ENCODE measurements at regions not wholly inside any gene's neighbourhood (a gene's known extent, or its start where the extent isn't known, plus 50 kb on each side); places are given as distances from the start of the nearest gene placed in this dataset.

DNA sequence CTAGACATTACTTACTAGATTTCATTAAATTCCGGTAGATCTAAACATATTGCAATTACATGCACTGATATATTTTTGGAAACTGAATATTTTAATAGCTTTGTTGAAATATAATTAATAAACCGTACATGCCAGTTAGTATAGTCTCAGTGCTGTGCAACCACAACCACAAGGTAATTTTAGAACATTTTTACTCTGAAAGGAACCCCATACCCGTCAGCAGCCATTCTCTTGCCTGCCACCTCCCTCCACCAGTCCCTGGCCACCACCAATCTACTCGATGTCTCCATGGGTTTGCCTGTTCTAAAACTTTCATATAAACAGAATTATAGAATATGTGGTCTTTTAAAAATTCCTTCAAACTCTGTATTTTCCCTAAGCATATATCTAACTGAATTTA, 293.9 kb downstream of the THBS2 start:
- no peaks in the 10 kb centered on the region for H3K27me3 ChIP-seq (ENCODE audit: control insufficient read depth, insufficient read depth)
- no peak overlapping the region for H3K27ac ChIP-seq (ENCODE audit: low read length)
- no peak overlapping the region for H3K4me3 ChIP-seq (ENCODE audit: low read length)
- no peaks in the 10 kb centered on the region for H3K4me1 ChIP-seq (ENCODE audit: control insufficient read depth, insufficient read depth, low read length)
- no peaks in the 10 kb centered on the region for H3K9me3 ChIP-seq (ENCODE audit: control insufficient read depth, low read length)
- 83% methylated on average over 4 of the region's 4 CpGs for WGBS
- DNase-seq: no peak
- ATAC-seq: no peak
- intact Hi-C loops (cut with DNase I): loop anchor here in 2 of 4 donors (10.0 kb wide), 1 partner anchor 565 kb away; no protein-coding TSS in a partner anchor

- no peaks in the 10 kb centered on the region for H3K27me3 ChIP-seq (ENCODE audit: control insufficient read depth, insufficient read depth)
- no peak overlapping the region for H3K27ac ChIP-seq (ENCODE audit: low read length)
- DNase-seq (peak; percentile 77 to 83 (median 79)), ATAC-seq (peak; percentile 87 to 91)
- WGBS: 58% methylated on average over 6 of the region's 6 CpGs
- H3K4me1 ChIP-seq (ENCODE audit: control insufficient read depth, insufficient read depth, low read length): no peaks in the 10 kb centered on the region
- intact Hi-C loops (cut with DNase I): loop anchor here in 1 of 4 donors (10.0 kb wide), 1 partner anchor 568 kb away; no protein-coding TSS in a partner anchor
- H3K4me3 ChIP-seq (ENCODE audit: low read length): no peak overlapping the region
- no peaks in the 10 kb centered on the region for H3K9me3 ChIP-seq (ENCODE audit: control insufficient read depth, low read length)
Measured at GRCh38 chr6:168956884-168957730, 296.5 kb downstream of the THBS2 start.

DNA sequence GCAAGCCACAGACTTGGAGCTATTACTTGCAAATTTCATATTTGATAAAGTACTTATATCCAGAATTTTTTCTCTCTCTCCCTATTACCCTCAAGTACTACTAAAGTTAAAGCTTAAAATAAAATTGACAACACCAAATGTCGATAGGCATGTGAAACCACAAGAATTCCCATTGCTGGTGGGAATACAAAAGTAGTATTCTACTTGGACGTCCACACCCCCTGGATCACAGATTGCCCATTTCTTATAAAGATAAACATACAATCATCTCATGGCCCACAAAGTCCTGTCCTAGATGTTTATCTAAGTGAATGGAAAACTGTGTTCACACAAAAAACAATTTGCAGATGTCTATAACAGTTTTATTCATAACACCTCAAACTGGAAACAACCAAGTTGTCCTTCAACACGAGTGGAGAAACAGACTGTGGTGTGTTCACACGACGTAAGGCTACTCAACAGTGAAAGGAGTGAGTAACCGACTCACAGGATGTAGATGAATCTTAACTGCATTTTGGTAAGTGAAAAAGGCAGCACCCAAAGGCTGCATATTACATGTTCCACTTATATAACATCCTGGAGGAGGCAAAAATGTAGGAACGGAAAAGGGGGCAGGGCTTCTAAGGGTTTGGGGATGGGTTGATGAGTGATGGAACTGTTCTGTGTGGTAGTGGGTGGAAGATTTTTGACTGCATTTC, 297.4 kb downstream of the THBS2 start:
- intact Hi-C loops (cut with DNase I): loop anchor here in 1 of 4 donors (10.0 kb wide), 1 partner anchor 569 kb away; no protein-coding TSS in a partner anchor
- Histone ChIP-seq H3K27ac (ENCODE audit: low read length) (no peak overlapping the region), H3K9me3 (ENCODE audit: control insufficient read depth, low read length) (no peaks in the 10 kb centered on the region), H3K27me3 (ENCODE audit: control insufficient read depth, insufficient read depth) (no peaks in the 10 kb centered on the region), H3K4me1 (ENCODE audit: control insufficient read depth, insufficient read depth, low read length) (no peaks in the 10 kb centered on the region), H3K4me3 (ENCODE audit: low read length) (no peak overlapping the region)
- WGBS: 51% methylated on average over 7 of the region's 7 CpGs
- no peak for ATAC-seq
- DNase-seq: no peak

DNA sequence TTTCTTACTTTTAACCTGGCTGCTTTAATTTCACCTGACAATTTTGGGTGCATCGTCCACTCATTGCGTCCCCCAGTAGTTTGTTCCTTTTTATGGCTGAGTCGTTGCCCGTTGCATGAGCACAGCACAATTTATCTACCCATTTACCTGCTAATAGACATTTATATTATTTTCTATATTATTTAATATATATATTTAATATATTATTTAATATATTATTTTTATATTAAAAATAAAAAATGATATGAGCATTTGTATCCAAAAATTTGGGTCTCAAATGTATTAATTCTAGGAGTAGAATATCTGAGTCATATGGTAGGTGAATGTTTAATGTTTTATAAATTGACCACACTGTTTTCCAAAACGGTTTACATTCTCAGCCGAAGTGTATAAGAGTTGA, 300.2 kb downstream of the THBS2 start:
- WGBS: 89% methylated on average over 6 of the region's 6 CpGs

GRCh38 chr6:168951217-168951616, 302.4 kb downstream of the THBS2 start:
- 74% methylated on average over 12 of the region's 12 CpGs for WGBS
- Histone ChIP-seq H3K4me1 (ENCODE audit: control insufficient read depth, insufficient read depth, low read length) (no peaks in the 10 kb centered on the region), H3K27me3 (ENCODE audit: control insufficient read depth, insufficient read depth) (no peaks in the 10 kb centered on the region), H3K9me3 (ENCODE audit: control insufficient read depth, low read length) (no peaks in the 10 kb centered on the region), H3K27ac (ENCODE audit: low read length) (no peak overlapping the region), H3K4me3 (ENCODE audit: low read length) (no peak overlapping the region)
- intact Hi-C loops (cut with DNase I): loop anchor here in 1 of 4 donors (10.0 kb wide), 1 partner anchor 574 kb away; no protein-coding TSS in a partner anchor
- DNase-seq (no peak), ATAC-seq (no peak)

More for the DNA sequence above, 300.2 kb downstream of the THBS2 start:
- DNase-seq (no peak), ATAC-seq (no peak)
- Histone ChIP-seq H3K27ac (ENCODE audit: low read length) (no peak overlapping the region), H3K9me3 (ENCODE audit: control insufficient read depth, low read length) (no peaks in the 10 kb centered on the region), H3K4me1 (ENCODE audit: control insufficient read depth, insufficient read depth, low read length) (no peaks in the 10 kb centered on the region), H3K27me3 (ENCODE audit: control insufficient read depth, insufficient read depth) (no peaks in the 10 kb centered on the region), H3K4me3 (ENCODE audit: low read length) (no peak overlapping the region)
- intact Hi-C loops (cut with DNase I): loop anchor here in 1 of 4 donors (10.0 kb wide), 1 partner anchor 571 kb away; no protein-coding TSS in a partner anchor

DNA sequence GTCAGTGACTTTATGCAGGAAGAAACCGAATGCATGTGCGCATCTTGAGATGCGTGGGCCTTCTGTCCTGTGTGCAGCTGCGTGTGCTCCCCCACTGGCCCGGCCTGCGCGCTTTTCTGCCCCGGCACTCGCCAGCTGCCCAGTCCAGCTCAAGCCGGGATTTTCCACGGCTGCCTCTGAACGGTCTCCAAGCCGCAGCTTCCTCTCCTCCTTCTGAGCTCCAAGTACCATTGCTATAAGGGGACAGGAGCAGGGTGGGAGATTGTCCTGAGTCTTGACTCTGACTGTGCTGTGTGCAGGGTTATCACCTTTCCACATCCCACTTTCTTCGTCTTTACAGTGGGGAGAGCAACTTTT, 302.8 kb downstream of the THBS2 start:
- intact Hi-C loops (cut with DNase I): loop anchor here in 1 of 4 donors (10.0 kb wide), 1 partner anchor 574 kb away; no protein-coding TSS in a partner anchor
- Histone ChIP-seq H3K27me3 (ENCODE audit: control insufficient read depth, insufficient read depth) (no peaks in the 10 kb centered on the region), H3K4me3 (ENCODE audit: low read length) (no peak overlapping the region), H3K4me1 (ENCODE audit: control insufficient read depth, insufficient read depth, low read length) (no peaks in the 10 kb centered on the region), H3K27ac (ENCODE audit: low read length) (no peak overlapping the region), H3K9me3 (ENCODE audit: control insufficient read depth, low read length) (no peaks in the 10 kb centered on the region)
- DNase-seq: peak in 1 of 3 donors; percentile 52
- 70% methylated on average over 14 of the region's 14 CpGs for WGBS
- ATAC-seq: peak; percentile 14 to 24

- no peaks in the 10 kb centered on the region for H3K9me3 ChIP-seq (ENCODE audit: control insufficient read depth, low read length)
- peak; percentile 20 to 45 for ATAC-seq
- DNase-seq: peak in 1 of 3 donors; percentile 47
- 54% methylated on average over 10 of the region's 10 CpGs for whole genome bisulfite sequencing
- no peak overlapping the region for H3K4me3 ChIP-seq (ENCODE audit: low read length)
- no peaks in the 10 kb centered on the region for H3K27me3 ChIP-seq (ENCODE audit: control insufficient read depth, insufficient read depth)
- intact Hi-C loops (cut with DNase I): loop anchor here in 1 of 4 donors (10.0 kb wide), 1 partner anchor 575 kb away; no protein-coding TSS in a partner anchor
- H3K4me1 ChIP-seq (ENCODE audit: control insufficient read depth, insufficient read depth, low read length): no peaks in the 10 kb centered on the region
- H3K27ac ChIP-seq (ENCODE audit: low read length): no peak overlapping the region
Measured at GRCh38 chr6:168949981-168950857, 303.4 kb downstream of the THBS2 start.

DNA sequence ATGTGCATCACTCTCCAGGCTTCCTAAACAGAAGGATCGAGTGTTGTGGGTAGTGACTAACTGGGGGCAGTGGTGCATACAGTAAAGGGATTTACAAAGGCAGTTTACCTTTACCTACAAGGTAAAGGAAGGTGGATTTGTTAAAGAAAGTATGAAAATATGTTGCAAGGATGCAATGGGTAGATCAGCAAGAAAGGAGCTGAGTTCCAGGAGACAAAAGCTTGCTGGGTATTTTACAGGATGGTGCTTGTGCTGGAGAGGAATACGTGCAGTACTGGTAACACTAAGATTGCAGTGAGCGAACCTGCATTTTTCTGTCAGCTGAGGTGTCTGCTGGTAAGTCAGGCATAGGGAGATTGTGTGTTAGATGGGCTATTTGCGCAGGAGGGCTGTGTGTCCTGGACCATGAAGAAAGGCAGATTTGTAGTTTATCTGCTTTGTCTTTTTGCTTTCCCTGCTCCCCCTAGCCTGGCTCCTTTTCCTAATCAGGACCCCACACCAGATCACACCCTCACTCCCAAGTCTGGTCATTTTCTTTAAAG, 304.6 kb downstream of the THBS2 start:
- Histone ChIP-seq H3K27me3 (ENCODE audit: control insufficient read depth, insufficient read depth) (no peaks in the 10 kb centered on the region), H3K4me3 (ENCODE audit: low read length) (no peak overlapping the region), H3K27ac (ENCODE audit: low read length) (no peak overlapping the region), H3K4me1 (ENCODE audit: control insufficient read depth, insufficient read depth, low read length) (no peaks in the 10 kb centered on the region), H3K9me3 (ENCODE audit: control insufficient read depth, low read length) (no peaks in the 10 kb centered on the region)
- 92% methylated on average over 4 of the region's 4 CpGs for WGBS
- intact Hi-C loops (cut with DNase I): no loop called here
- ATAC-seq: no peak
- no peak for DNase-seq

GRCh38 chr6:168948002-168948401, 305.6 kb downstream of the THBS2 start:
- ATAC-seq: no peak
- H3K4me3 ChIP-seq (ENCODE audit: low read length): no peak overlapping the region
- H3K27me3 ChIP-seq (ENCODE audit: control insufficient read depth, insufficient read depth): no peaks in the 10 kb centered on the region
- 64% methylated on average over 6 of the region's 6 CpGs for WGBS
- H3K27ac ChIP-seq (ENCODE audit: low read length): no peak overlapping the region
- no peaks in the 10 kb centered on the region for H3K9me3 ChIP-seq (ENCODE audit: control insufficient read depth, low read length)
- H3K4me1 ChIP-seq (ENCODE audit: control insufficient read depth, insufficient read depth, low read length): no peaks in the 10 kb centered on the region
- DNase-seq: no peak
- intact Hi-C loops (cut with DNase I): no loop called here

DNA sequence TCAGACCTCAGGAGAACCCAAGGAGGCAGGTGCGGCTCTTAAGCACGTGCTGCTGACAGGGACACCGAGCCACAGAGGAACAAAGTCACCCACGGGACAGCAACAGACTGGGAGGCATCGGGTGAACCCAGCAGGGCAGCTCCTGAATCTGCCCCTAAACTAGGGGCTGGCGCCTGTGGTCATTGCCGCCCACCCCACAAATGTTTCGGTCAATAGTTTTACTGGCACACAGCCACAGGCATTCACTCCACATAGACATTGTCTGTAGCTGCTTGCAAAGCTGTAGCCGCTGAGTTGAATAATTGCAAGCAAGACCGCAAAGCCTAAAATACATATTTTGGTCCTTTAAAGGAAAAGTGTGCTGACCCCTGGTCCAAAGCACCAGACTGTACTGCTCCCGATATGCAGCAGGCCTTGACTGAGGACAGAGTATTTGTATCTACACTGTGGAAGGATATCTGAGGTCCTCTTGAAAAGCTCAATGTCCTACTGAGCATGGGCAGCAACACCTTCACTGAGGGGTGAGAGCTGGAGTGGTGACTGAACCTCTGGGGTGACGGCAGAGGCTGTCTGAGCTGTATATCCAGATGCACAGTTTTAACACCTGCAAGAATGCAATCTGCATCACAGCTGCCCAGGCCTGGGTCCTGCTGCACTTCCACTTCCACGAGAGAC, 310.3 kb downstream of the THBS2 start:
- Histone ChIP-seq H3K4me3 (ENCODE audit: low read length) (no peak overlapping the region), H3K9me3 (ENCODE audit: control insufficient read depth, low read length) (no peaks in the 10 kb centered on the region), H3K4me1 (ENCODE audit: control insufficient read depth, insufficient read depth, low read length) (peaks cover 4% of the 10 kb centered on the region), H3K27ac (ENCODE audit: low read length) (no peak overlapping the region), H3K27me3 (ENCODE audit: control insufficient read depth, insufficient read depth) (no peaks in the 10 kb centered on the region)
- 70% methylated on average over 13 of the region's 13 CpGs for WGBS
- ATAC-seq (peak; percentile 51 to 84), DNase-seq (no peak)
- intact Hi-C loops (cut with DNase I): no loop called here
